Neutrophil (primary cell): ENCODE measurements at regions not wholly inside any gene's neighbourhood (a gene's known extent, or its start where the extent isn't known, plus 50 kb on each side); places are given as distances from the start of the nearest gene placed in this dataset.
"Not testable (repeated sequence)": the region's sequence is repeated elsewhere in the genome, so short reads cannot be mapped to it uniquely, and the experiment has no call there.

Experiments
- H3K27ac ChIP-seq: fragments of 200-600 bp; sonication (generic); 2 replicates; pipeline ENCODE4 v1.5.1; 2016; ENCODE audit warnings: mild to moderate bottlenecking, moderate library complexity
- H3K27me3 ChIP-seq: fragments of 200-600 bp; sonication (generic); 2 replicates; pipeline ENCODE4 v1.6.0; 2016; ENCODE audit warnings: mild to moderate bottlenecking
- H3K36me3 ChIP-seq: fragments of 200-600 bp; sonication (generic); 2 replicates; pipeline ENCODE4 v1.5.1; 2017
- H3K4me1 ChIP-seq, 2 experiments: fragments of 200-600 bp in 1 of 2; sonication (generic) in 1 of 2; 1 replicate in 1 of 2; 2 replicates in 1 of 2; pipeline versions ENCODE4 v1.5.1 to v1.6.1; 2013 to 2016; ENCODE audit warnings: low read depth in 1 of 2, low read length in 1 of 2, mild to moderate bottlenecking in 1 of 2, moderate library complexity in 1 of 2; ENCODE audit not compliant: control insufficient read depth in 1 of 2, insufficient read depth in 1 of 2
- H3K4me3 ChIP-seq, 2 experiments: fragments of 200-600 bp in 1 of 2; sonication (generic) in 1 of 2; 1 replicate in 1 of 2; 2 replicates in 1 of 2; pipeline ENCODE4 v1.5.1; 2013 to 2016; ENCODE audit warnings: low read depth in 1 of 2, low read length in 1 of 2, mild to moderate bottlenecking in 1 of 2, moderate library complexity in 1 of 2
- H3K9me3 ChIP-seq: fragments of 200-600 bp; sonication (generic); 2 replicates; pipeline ENCODE4 v1.5.1; 2016
- CTCF ChIP-seq: fragments of 200-600 bp; sonication (generic); IDR thresholded peaks from 2 replicates; pipeline ENCODE4 v1.5.1; 2016; ENCODE audit warnings: antibody characterized with exemption

DNA sequence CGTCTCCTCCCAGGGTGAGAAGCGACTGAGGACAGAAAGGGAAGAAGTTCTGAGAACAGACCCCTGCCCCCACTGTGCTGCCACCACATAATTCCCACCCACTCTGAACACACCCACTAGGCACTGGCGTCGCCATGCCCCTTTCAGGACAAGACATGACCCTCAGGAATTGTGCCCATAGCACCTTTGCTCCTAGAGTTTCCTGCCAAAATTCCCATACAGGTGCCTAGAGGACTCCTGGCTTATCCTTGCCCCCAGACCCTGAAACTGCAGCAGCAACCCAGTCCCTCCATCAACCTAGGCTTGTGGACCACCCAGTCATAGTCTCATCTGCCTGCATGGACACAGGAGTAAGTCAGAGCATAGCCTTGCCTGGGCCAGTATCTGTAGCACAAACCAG is 157.7 kb upstream of the ZNF267 start:
- Histone ChIP-seq H3K27ac (no peak overlapping the region), H3K9me3 (no peaks in the 10 kb centered on the region), H3K4me3 (no peak overlapping the region), H3K4me1 (peaks cover 10 to 15% of the 10 kb centered on the region in 2 experiments), H3K36me3 (peaks cover 8% of the 10 kb centered on the region), H3K27me3 (no peaks in the 10 kb centered on the region)
- no peak for TF ChIP-seq CTCF

DNA sequence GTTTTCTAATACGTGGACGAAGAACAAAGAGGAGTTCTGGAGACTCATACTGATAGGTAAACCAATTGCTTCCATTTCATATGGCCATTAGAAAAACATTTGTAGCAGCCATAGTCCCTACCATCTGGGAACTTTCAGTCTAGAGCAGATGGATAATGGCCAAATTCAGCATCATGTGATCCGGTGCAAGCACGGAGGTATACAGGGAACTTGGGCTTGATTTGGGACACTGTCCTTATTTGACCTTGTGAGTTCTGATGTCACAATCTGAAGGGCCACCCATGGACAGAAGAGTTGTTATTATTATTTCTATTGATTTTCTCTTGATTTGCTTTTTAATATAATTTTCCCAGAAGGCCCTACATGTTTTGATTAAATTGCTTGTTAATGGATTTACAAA is 154.6 kb upstream of the ZNF267 start:
- no peaks in the 10 kb centered on the region for H3K9me3 ChIP-seq
- no peak for TF ChIP-seq CTCF
- H3K27me3 ChIP-seq = no peaks in the 10 kb centered on the region
- peaks cover 8% of the 10 kb centered on the region for H3K36me3 ChIP-seq
- no peak overlapping the region for H3K4me3 ChIP-seq
- no peak overlapping the region for H3K27ac ChIP-seq
- peaks cover 6 to 10% of the 10 kb centered on the region in 2 experiments for H3K4me1 ChIP-seq

DNA sequence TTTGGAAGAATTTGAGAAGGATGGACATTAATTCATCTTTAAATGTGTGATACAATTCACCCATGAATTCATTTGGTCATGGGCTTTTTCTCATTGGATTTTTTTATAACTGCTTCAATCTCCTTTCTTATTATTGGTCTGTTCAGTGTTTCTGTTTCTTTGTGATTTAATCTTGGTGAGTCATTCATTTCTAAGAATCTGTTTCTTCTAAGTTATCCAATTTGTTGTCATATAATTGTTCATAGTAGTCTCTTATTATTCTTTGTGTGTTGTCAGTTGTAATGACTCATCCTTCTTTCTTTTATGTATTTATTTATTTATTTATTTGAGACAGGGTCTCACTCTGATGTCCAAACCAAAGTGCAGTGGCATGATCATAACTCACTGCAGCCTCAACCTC is 146.1 kb upstream of the ZNF267 start:
- Histone ChIP-seq H3K27ac (no peak overlapping the region), H3K4me3 (no peak overlapping the region), H3K9me3 (peaks cover 4% of the 10 kb centered on the region), H3K4me1 (no peaks in the 10 kb centered on the region), H3K27me3 (no peaks in the 10 kb centered on the region), H3K36me3 (no peaks in the 10 kb centered on the region)
- TF ChIP-seq CTCF = no peak

DNA sequence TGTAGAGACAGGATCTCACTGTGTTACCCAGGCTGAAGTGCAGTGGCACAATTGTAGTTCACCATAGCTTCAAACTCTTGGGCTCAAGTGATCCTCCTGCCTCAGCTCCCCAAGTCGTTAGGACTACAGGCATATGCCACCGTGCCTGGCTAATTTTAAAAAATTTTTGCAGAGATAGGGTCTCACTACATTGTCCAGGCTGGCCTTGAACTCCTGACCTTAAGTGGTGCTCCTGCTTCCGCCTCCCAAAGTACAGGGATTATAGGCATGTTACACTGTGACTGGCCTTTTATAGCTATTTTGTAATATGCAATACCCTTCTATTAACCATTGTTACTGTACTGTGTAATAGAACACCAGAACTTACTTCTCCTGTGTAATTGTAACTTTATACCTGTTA is 139.3 kb upstream of the ZNF267 start:
- Histone ChIP-seq H3K27ac (no peak overlapping the region), H3K4me3 (no peak overlapping the region), H3K36me3 (peaks cover 3% of the 10 kb centered on the region), H3K9me3 (no peaks in the 10 kb centered on the region), H3K4me1 (no peaks in the 10 kb centered on the region), H3K27me3 (no peaks in the 10 kb centered on the region)
- TF ChIP-seq CTCF = no peak

DNA sequence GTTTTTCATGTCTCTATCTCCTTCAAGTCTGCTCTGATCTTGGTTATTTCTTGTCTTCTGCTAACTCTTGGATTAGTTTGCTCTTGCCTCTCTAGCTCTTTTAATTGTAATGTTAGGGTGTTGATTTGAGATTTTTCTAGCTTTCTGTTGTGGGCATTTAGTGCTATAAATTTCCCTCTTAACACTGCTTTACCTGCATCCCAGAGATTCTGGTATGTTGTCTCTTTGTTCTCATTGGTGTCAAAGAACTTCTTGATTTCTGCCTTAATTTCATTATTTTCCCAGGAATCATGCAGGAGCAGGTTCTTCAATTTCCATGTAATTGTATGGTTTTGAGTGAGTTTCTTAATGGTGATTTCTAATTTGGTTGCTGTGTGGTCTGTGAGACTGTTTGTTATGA is 128.5 kb upstream of the ZNF267 start:
- H3K36me3 ChIP-seq, H3K27me3 ChIP-seq, H3K4me1 ChIP-seq, H3K4me3 ChIP-seq, H3K27ac ChIP-seq: not testable (repeated sequence)
- H3K9me3 ChIP-seq = peaks cover 12% of the 10 kb centered on the region

GRCh38 chr16:31745900-31746299 is 127.7 kb upstream of the ZNF267 start:
- Histone ChIP-seq H3K27me3 (no peaks in the 10 kb centered on the region), H3K27ac (no peak overlapping the region), H3K4me3 (no peak overlapping the region), H3K36me3 (no peaks in the 10 kb centered on the region), H3K9me3 (peaks cover 12% of the 10 kb centered on the region), H3K4me1 (no peaks in the 10 kb centered on the region)
- no peak for TF ChIP-seq CTCF
